ENCODE measurements at regions not wholly inside any gene's neighbourhood (a gene's known extent, or its start where the extent isn't known, plus 50 kb on each side); places are given as distances from the start of the nearest gene placed in this dataset.
A peak's percentile ranks its signal among the peaks of the same experiment; 100 is the strongest.

DNA sequence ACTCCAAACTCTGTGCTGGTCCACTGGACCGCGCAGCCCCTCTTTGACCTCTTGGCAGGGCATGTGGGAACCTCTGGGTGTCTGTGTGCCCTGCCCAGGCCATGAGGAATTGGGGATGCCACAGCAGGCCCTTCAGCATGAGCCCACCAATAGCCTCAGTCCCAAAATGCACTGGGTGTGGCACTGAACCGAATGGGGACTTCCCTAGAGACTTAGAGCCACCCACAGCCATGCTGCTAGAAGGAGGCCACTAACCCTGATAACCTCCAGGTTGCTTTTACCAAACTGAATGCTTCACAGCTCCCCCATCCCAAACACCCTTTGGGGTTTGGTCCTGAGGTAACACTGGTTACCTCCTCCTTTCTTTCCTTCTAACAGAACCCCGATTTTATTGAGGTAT lies 302.7 kb downstream of the PIK3R1 start:
- no peak for DNase-seq
- Mint-ChIP-seq H3K27ac (no peak overlapping the region), H3K36me3 (ENCODE audit: low read depth) (peaks cover 2% of the 10 kb centered on the region), H3K27me3 (peaks cover under 1% of the 10 kb centered on the region), H3K4me3 (no peak overlapping the region), H3K4me1 (peaks cover 7% of the 10 kb centered on the region)
- H3K9me3 ChIP-seq (ENCODE audit: control insufficient read depth, low read length, poor library complexity, severe bottlenecking) = no peaks in the 10 kb centered on the region
- ATAC-seq = no peak

DNA sequence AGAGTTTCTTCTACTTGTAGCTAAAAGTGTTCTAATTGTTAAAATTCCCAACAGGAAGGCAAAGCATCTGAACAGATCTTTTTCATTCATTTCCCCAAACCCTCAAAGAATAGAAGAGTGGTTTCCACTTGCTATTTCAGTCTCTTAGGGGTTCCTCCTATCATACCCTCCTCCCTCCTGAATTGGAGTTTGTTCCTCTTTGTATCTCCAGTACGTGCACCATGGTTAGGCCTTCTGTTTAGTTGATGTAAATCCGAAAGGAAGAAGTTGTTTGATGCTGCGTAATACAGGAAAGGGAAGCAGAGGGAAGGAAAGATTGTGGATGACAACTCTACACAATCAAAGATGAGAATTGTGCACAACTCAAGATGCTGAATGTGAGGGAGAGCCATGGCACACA lies 303.6 kb downstream of the PIK3R1 start:
- no peaks in the 10 kb centered on the region for H3K9me3 ChIP-seq (ENCODE audit: control insufficient read depth, low read length, poor library complexity, severe bottlenecking)
- Mint-ChIP-seq H3K36me3 (ENCODE audit: low read depth) (peaks cover 2% of the 10 kb centered on the region), H3K4me3 (no peak overlapping the region), H3K27ac (no peak overlapping the region), H3K4me1 (peaks cover 7% of the 10 kb centered on the region), H3K27me3 (no peaks in the 10 kb centered on the region)
- no peak for DNase-seq
- no peak for ATAC-seq

DNA sequence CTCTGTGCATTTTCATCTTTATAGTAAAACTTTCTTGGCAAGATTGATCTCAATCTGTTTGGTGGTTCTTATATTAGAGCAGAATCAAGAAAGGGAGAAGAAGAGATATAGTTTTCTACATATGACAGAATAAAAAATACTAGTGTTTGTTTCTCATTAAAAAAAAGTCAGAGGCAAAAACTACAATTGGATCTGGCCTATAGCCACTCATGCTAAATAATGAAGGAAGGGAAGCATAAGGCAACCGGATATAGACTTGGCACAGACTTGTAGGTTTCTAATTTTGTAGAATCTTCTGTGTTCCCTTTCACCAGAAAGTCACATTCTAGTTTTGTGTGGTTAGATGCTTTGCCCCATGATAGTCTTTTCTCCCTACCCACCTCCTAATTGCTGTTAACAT lies 306.2 kb downstream of the PIK3R1 start:
- H3K9me3 ChIP-seq (ENCODE audit: control insufficient read depth, low read length, poor library complexity, severe bottlenecking) = no peaks in the 10 kb centered on the region
- no peak overlapping the region for H3K27ac Mint-ChIP-seq
- no peak overlapping the region for H3K4me3 Mint-ChIP-seq
- H3K27me3 Mint-ChIP-seq = no peaks in the 10 kb centered on the region
- H3K36me3 Mint-ChIP-seq (ENCODE audit: low read depth) = peaks cover 2% of the 10 kb centered on the region
- peaks cover 9% of the 10 kb centered on the region for H3K4me1 Mint-ChIP-seq
- no peak for DNase-seq
- ATAC-seq = no peak

DNA sequence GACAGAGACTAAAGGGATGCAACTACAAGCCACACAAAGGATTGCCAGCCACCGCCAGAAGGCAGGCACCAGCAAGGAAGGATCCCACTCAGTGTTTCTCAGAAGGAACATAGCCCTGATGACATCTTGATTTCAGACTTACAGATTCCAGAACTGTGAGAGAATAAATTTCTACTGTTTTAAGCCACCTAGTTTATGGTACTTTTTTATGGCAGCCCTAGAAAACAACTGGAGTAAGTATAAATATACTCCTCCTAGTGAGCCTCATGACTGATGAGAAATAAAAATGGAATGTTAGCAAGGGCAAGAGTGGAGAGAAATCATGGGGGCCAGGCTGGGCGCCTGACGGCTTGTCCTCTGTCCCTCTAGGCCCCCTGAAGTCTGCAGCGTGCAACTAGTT lies 307.3 kb downstream of the PIK3R1 start:
- no peak overlapping the region for H3K4me3 Mint-ChIP-seq
- no peak for DNase-seq
- no peak for ATAC-seq
- H3K27ac Mint-ChIP-seq = no peak overlapping the region
- H3K36me3 Mint-ChIP-seq (ENCODE audit: low read depth) = peaks cover 2% of the 10 kb centered on the region
- H3K9me3 ChIP-seq (ENCODE audit: control insufficient read depth, low read length, poor library complexity, severe bottlenecking) = no peaks in the 10 kb centered on the region
- H3K4me1 Mint-ChIP-seq = peaks cover 9% of the 10 kb centered on the region
- H3K27me3 Mint-ChIP-seq = no peaks in the 10 kb centered on the region

DNA sequence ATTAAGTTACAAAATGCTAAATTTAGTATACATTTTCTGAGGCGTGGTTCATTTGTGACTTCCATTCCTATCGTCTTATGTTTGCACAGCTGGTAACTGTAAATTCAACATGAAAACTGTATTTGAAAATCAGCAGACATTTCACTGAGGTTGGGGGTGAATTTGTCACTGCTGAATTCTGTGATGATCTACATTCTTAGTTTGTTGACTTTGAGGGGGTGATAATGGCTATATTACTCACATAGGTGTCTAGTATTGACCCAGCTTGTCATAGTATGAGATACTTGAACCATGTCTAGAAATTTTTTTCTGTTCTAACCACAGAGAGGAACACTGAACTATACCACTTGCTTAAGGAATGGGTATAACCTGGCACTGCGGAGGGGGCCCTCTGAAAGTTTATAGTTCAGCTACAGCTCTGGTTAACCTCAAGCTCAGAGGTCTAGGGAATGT lies 313.3 kb downstream of the PIK3R1 start:
- peaks cover 2% of the 10 kb centered on the region for H3K4me1 Mint-ChIP-seq
- DNase-seq = no peak
- H3K9me3 ChIP-seq (ENCODE audit: control insufficient read depth, low read length, poor library complexity, severe bottlenecking) = no peaks in the 10 kb centered on the region
- H3K36me3 Mint-ChIP-seq (ENCODE audit: low read depth) = no peaks in the 10 kb centered on the region
- peaks cover 30% of the 10 kb centered on the region for H3K27me3 Mint-ChIP-seq
- H3K27ac Mint-ChIP-seq = no peak overlapping the region
- ATAC-seq = no peak
- no peak overlapping the region for H3K4me3 Mint-ChIP-seq

DNA sequence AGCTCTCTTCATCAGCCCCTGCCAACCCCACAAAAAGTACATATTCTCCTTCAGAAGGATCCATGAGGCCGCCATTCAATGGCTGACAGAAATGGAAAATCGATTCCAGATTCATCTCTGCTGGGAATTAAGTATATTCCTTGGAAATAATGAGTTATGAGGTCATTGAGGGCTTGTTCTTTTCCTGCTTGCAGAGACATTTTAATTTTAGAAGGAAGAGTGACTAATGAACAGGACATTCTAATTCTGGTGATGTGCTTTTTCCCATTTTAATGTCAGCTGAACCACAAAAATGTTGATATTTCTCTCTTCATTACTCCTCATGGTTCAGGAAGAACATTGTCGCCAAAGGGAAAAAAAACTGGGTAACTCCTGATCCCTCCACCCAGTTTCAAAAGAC lies 314.0 kb downstream of the PIK3R1 start:
- DNase-seq (no peak), ATAC-seq (no peak)
- Mint-ChIP-seq H3K36me3 (ENCODE audit: low read depth) (no peaks in the 10 kb centered on the region), H3K4me1 (peaks cover 2% of the 10 kb centered on the region), H3K27me3 (peaks cover 37% of the 10 kb centered on the region), H3K4me3 (no peak overlapping the region), H3K27ac (no peak overlapping the region)
- no peaks in the 10 kb centered on the region for H3K9me3 ChIP-seq (ENCODE audit: control insufficient read depth, low read length, poor library complexity, severe bottlenecking)

DNA sequence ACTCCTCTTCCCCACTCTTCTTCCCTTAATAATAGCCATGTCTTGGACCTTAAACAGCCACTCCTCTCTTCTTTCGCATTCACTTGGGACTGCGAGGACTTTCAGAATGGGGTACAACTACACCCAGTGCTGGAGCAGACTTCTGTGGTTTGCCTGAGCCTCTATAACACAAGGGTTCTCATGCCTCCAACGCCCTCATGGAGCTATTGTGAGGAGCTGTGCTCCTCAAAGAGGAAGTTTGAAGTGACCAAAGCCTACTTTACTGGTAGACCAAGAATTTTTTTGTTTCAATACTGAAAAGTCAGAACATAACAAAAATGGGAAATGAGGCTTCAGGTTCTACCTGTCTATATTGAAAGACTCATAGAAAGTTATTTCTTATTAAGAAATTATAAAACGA lies 316.4 kb downstream of the PIK3R1 start:
- Mint-ChIP-seq H3K4me1 (no peaks in the 10 kb centered on the region), H3K4me3 (no peak overlapping the region), H3K27ac (no peak overlapping the region), H3K27me3 (peaks cover 57% of the 10 kb centered on the region), H3K36me3 (ENCODE audit: low read depth) (peaks cover 2% of the 10 kb centered on the region)
- ATAC-seq (no peak), DNase-seq (no peak)
- no peaks in the 10 kb centered on the region for H3K9me3 ChIP-seq (ENCODE audit: control insufficient read depth, low read length, poor library complexity, severe bottlenecking)

DNA sequence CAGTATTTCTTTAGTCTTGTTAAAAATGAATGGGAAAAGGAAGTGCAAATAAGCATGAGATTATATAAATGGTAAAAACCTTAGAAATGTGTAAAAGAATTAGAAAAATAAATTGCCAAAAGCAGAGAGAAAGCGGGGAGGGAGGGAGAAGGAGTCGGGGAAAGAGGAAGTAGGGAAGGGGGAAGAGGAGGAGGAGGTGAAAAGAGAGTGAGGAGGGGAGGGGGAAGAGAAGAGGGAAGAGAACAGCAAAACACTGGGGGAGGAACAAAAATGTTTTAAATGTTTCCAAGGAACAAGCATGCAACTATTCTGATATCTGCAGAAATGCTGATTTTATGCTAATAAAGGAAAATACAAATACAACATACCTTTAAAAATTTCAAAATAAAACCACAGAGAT lies 317.5 kb downstream of the PIK3R1 start:
- no peak overlapping the region for H3K27ac Mint-ChIP-seq
- ATAC-seq (no peak), DNase-seq (no peak)
- peaks cover 2% of the 10 kb centered on the region for H3K36me3 Mint-ChIP-seq (ENCODE audit: low read depth)
- peaks cover 61% of the 10 kb centered on the region for H3K27me3 Mint-ChIP-seq
- no peak overlapping the region for H3K4me3 Mint-ChIP-seq
- H3K4me1 Mint-ChIP-seq = no peaks in the 10 kb centered on the region
- no peaks in the 10 kb centered on the region for H3K9me3 ChIP-seq (ENCODE audit: control insufficient read depth, low read length, poor library complexity, severe bottlenecking)

DNA sequence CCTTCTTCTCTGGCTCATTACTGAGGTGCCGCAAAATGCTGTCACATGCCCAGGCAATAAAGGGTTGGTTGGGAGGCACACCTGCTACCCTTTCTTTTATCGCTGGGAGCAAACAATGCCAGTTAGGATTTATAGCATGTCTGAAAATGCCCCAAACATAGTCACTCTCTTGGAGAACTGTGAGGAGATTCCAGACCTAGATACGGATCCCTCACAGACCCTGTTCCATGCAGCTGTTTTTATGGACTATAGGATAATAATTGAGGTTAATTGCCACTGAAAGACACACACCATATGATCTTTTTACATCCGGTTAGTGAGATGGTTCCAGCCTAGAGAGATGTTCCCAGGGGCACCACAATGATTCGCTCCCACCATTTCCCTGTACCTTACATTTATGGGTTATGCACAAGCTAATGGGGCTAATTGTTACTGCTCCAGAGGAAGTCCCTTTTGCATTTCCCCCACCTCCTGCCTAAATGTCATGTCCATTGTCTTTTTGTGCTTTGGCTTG lies 318.1 kb downstream of the PIK3R1 start:
- ATAC-seq = no peak
- no peaks in the 10 kb centered on the region for H3K9me3 ChIP-seq (ENCODE audit: control insufficient read depth, low read length, poor library complexity, severe bottlenecking)
- H3K27ac Mint-ChIP-seq = no peak overlapping the region
- no peak overlapping the region for H3K4me3 Mint-ChIP-seq
- DNase-seq = no peak
- H3K27me3 Mint-ChIP-seq = peaks cover 67% of the 10 kb centered on the region
- H3K4me1 Mint-ChIP-seq = no peaks in the 10 kb centered on the region
- peaks cover 2% of the 10 kb centered on the region for H3K36me3 Mint-ChIP-seq (ENCODE audit: low read depth)

DNA sequence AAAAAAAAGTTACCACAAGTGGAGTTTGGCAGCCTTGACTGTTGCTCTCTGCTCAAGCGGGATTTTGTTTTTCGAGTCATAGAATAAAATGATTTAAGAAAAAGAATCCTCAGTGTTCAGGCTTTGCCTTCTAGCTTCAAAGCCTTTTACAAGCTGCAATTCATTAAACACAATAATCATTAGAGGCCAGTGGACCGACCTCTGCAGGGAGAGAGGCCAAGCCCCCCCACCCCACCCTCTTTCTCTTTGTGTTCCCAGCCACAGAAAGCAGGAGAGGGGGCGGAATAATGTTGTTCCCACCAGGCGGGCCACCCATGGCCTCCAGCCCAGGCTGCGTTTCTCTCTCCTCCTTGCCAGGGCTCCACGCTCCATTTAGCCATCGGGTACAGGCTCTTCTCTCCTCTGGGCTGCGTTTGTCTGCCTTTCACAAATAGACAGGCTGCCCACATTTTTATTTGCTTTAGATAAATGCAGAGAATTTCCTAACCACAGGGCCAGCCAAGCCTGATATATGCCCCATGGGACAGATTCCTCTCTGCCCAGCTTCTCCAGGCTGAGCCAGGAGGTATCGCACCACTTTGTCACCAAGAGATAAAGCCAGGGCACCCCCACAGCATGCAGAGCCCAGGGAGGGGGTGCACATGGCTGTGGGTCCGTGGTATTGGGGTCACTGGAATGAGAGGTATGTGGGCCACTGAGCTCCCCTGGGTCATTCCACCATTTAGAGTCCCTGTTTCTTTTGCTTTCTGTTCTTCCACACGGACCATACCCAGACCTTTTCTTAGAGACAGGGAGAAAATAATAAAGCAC lies 318.8 kb downstream of the PIK3R1 start:
- Mint-ChIP-seq H3K4me1 (no peaks in the 10 kb centered on the region), H3K27me3 (peaks cover 72% of the 10 kb centered on the region), H3K27ac (no peak overlapping the region), H3K4me3 (no peak overlapping the region), H3K36me3 (ENCODE audit: low read depth) (peaks cover 2% of the 10 kb centered on the region)
- H3K9me3 ChIP-seq (ENCODE audit: control insufficient read depth, low read length, poor library complexity, severe bottlenecking) = no peaks in the 10 kb centered on the region
- ATAC-seq (no peak), DNase-seq (no peak)

DNA sequence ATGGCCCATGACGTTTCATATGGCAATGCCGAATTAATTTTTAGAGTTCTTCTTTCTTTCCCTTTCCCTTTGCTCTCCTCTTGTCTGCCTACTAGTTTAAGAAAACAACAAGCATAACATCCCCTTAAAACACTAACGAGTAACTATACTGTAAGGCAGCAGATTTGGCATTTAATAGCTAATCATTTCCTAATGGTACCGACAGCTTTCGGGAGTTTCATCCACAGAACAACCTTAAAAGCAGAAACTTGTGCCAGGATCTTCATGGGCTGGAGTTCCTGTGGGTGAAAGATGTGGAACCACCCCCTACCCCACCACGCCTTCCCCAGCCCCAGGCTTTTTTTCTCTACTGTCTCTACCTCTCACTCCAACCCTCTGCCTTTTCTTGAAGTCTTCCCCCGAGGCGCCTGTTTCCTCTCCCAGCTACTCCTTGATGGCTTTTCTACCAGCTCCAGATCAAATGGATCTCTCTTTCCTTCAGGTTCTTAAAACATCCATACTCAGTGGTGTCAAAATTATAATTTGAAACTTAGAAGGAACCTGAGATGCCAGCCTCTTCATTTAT lies 319.5 kb downstream of the PIK3R1 start:
- H3K4me3 Mint-ChIP-seq = no peak overlapping the region
- H3K9me3 ChIP-seq (ENCODE audit: control insufficient read depth, low read length, poor library complexity, severe bottlenecking) = no peaks in the 10 kb centered on the region
- ATAC-seq = no peak
- H3K36me3 Mint-ChIP-seq (ENCODE audit: low read depth) = peaks cover 2% of the 10 kb centered on the region
- DNase-seq = no peak
- peaks cover 72% of the 10 kb centered on the region for H3K27me3 Mint-ChIP-seq
- H3K4me1 Mint-ChIP-seq = no peaks in the 10 kb centered on the region
- no peak overlapping the region for H3K27ac Mint-ChIP-seq

DNA sequence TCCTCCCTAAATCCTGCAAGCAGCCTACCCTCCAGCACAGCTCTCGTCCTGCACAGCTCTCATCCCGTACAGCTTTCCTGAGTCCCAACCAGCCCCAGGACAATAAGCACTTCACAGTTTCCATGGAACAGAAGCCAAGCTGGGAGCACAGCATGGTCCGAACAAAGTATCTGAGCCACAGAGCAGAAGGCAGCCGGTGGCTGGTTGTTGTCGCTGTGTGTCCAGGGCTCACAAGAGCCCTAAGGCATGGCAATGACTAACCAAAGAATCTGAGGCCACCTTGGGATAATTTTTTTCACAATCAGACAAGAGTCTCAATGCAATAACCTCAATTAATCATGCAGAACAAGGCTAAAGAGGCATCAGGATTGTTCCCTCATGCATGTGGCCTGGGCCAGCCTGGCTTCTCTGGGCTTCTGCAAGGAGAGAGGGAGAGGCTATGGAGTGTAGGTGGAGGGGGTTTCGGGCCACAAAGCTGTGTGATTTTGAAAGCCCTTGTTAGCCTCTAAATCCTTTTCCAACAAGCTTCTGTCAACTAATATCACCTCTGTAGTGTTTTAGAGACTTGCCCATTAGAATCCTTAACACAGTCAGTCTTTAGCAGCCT lies 323.4 kb downstream of the PIK3R1 start:
- Mint-ChIP-seq H3K36me3 (ENCODE audit: low read depth) (peaks cover 2% of the 10 kb centered on the region), H3K4me3 (peak overlapping the region; percentile 10), H3K4me1 (peaks cover 5% of the 10 kb centered on the region), H3K27ac (no peak overlapping the region), H3K27me3 (peaks cover 72% of the 10 kb centered on the region)
- DNase-seq = no peak
- ATAC-seq = no peak
- no peaks in the 10 kb centered on the region for H3K9me3 ChIP-seq (ENCODE audit: control insufficient read depth, low read length, poor library complexity, severe bottlenecking)

DNA sequence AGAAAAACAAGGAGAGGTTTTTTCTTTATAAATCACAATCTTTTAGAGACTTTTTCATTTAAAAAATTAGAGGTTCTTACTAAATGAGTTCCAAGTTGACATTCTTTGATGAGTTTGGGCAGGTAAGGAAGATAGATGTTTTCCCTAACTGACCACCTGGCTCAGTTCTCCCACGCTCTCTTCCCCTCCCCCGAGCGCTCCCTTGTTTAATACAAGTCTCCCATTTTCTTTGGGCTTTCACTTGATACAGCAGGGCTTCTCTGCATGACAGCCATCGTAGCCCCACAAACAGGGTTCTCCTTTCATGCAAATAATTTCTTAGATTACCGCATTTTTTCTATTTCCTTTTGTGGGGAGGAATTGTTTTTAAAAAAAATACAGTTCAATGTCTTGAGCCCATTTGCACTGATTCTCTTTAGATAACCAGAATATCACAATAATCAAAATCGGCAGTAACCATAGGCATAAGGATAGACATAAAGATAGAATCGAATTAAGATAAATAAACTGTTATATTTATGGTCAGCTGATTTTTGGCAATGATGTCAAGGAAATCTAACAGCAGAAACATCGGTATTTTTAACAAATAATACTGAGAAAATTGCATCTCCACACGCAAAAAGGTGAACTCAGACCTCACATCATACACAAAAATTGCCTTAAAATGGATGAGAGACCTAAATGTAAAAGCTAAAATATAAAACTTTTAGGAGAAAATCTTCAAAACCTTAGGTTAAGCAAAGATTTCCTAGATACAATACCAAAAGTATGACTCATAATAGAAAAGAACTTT lies 325.4 kb downstream of the PIK3R1 start:
- Mint-ChIP-seq H3K27ac (no peak overlapping the region), H3K27me3 (peaks cover 51% of the 10 kb centered on the region), H3K4me1 (peaks cover 5% of the 10 kb centered on the region), H3K36me3 (ENCODE audit: low read depth) (no peaks in the 10 kb centered on the region), H3K4me3 (no peak overlapping the region)
- DNase-seq = no peak
- no peak for ATAC-seq
- no peaks in the 10 kb centered on the region for H3K9me3 ChIP-seq (ENCODE audit: control insufficient read depth, low read length, poor library complexity, severe bottlenecking)
